GM15510 (cell line): ENCODE measurements at regions not wholly inside any gene's neighbourhood (a gene's known extent, or its start where the extent isn't known, plus 50 kb on each side); places are given as distances from the start of the nearest gene placed in this dataset.

Experiments used
- POLR2A ChIP-seq: IDR thresholded peaks from 3 replicates; pipeline ENCODE4 v1.6.1; 2011; ENCODE audit warnings: borderline replicate concordance; ENCODE audit not compliant: insufficient read length; ENCODE audit errors: extremely low read depth

DNA sequence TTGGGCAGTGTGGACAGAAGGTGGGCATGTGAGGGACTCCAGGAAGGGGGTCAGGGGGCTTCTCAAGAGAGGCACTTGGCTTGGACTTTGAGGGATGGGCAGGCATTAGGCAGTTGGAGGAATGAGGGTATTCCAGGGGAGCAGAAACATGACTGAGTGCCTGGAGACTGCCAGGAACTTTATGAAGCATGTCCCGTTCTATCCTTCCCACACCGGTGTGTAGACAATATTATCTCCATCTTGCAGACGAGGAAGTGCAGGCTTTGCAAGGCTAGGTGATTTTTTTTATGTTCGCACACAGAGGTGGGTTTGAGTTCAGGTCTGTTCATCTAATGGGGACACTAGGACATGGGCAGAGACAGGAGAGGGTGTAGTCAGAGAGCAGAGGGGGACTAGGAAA lies 162.7 kb downstream of the RPS24 start:
- no peak for TF ChIP-seq POLR2A

DNA sequence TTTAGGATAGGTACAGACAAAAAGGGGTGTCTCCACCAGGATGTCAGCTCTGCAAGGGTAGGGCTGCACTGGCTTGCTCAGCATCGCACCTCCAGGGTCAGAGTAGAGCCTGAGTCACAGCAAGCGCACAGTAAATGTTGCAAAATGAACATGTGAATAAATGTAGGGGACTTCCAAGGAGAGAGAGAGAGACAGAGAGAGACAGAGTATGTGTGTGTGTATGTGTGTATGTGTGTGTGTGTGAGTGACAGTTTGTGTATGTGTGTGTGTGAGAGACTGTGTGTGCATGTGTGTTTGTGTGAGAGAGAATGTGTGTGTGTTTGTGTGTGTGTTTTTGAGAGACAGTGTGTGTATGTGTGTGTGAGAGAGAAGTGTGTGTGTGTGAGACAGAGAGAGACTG lies 163.3 kb downstream of the RPS24 start:
- TF ChIP-seq POLR2A: no peak

DNA sequence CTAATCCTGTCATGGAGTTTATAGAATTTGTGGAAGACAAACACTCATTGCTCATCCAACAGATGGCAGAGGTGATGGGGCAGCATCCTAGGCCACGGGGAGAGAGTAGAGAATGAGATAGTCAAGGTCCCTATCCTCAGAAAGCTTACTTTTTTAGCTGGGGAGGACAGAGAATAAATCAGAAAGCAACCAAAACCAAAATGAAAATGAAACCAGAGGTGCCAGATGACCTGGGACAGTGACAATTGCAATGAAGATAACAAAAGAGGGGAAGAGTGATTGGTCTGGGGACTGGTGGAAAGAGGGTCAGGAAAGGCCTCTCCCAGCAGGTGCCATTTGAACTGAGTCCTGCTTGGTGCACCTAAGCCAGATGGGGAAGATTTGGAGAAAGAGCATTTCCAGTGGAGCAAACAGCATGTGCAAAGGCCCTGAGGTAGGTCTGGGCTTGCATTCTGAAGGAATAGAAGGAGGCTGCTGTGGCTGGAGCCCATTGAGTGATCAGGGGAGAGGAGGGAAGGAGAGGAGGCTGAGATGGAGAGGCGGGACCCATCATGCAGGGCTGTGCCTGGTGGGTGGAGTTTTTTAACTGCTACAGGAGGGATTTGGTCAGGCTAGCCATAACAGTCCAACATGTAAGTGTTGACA lies 164.1 kb downstream of the RPS24 start:
- TF ChIP-seq POLR2A: no peak

DNA sequence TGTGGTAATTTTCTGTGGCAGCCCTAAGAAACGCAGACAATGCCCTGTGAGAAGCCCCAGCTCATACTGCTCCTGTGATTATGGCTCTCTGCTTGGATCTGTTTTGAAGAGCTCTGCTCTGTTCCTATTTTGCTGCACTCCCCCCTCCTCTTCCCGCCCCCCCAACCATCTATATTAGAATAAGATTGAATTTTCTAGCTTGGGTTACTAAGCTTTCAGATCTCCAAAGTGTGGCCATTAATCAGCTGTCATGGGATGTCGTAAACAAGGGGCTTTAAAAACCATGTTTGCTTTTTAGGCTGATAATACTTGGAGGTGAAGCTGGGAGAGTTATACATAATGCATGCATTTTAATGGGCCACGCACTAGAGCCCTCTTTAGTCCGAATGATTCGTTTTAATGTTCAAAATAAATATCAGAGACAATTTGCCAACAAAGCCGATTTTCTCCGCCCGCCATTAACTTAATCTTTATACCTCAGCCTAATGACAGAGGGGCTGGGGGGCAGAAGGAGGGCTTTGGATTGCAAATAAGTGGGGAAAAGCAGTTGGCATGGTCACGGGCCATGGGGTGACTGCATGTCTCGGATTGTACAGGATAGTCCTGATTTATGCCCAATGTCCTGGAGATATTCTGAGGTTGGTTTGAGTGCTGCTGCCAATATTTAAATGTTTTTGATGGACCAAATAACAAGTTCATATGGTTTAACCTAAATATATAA lies 165.5 kb downstream of the RPS24 start:
- TF ChIP-seq POLR2A: no peak

DNA sequence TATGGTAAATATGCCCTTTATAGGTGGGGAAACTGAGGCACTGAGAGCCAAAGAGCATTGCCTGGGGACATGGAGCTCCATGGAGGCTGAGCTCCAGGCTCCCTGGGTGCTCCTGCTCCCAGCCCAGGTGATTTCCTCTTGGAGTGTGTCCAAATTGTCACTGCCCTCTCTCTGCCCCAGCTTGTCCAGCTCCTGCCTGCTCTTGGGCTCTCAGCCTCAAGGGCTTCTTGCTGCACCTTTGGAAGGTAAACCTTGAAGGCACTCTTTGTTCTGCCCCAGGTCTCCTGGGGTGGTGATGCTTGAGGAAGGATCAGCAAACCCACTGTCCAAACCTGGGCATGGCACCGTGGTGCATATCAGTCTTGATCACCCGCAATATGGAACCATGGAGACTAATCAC lies 166.1 kb downstream of the RPS24 start:
- no peak for TF ChIP-seq POLR2A

DNA sequence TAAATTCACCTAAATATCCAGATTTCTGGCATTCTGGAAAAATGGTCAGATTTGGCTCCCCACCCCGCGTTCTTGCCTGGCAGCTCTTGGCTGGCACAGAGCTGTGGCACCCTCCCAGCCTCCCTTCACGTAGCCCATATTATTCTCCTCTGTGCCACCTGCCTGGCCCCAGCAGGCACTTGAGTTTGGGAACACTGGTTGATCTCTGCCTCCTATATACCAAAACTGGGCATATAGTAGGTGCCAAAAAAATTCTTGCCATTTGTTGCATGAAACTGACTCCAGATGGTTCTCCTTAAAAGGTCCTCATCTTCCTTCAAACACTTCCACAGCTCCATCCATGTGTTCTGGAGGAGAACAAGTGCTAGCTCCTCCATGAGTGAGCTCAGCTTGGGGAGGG lies 167.0 kb downstream of the RPS24 start:
- no peak for TF ChIP-seq POLR2A

DNA sequence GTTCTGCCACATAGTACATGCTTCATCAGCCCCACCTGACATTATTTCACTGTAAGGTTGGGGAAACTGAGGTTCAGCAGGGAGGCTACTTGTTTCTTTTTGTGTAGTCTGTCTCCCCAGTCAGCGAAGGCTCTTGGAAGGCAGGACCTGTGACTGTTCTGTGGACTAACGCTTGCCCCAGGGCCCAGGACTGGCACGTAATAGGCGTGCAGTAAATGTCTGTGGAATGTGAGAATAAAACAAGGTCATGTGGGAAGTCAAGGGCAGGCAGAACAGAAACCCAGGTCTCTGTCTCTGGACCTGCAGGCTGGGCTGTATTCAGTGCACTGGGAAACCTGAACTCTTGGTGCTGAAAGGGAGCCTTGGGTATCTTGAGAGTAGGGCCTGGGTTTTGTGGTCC lies 168.7 kb downstream of the RPS24 start:
- TF ChIP-seq POLR2A: no peak

DNA sequence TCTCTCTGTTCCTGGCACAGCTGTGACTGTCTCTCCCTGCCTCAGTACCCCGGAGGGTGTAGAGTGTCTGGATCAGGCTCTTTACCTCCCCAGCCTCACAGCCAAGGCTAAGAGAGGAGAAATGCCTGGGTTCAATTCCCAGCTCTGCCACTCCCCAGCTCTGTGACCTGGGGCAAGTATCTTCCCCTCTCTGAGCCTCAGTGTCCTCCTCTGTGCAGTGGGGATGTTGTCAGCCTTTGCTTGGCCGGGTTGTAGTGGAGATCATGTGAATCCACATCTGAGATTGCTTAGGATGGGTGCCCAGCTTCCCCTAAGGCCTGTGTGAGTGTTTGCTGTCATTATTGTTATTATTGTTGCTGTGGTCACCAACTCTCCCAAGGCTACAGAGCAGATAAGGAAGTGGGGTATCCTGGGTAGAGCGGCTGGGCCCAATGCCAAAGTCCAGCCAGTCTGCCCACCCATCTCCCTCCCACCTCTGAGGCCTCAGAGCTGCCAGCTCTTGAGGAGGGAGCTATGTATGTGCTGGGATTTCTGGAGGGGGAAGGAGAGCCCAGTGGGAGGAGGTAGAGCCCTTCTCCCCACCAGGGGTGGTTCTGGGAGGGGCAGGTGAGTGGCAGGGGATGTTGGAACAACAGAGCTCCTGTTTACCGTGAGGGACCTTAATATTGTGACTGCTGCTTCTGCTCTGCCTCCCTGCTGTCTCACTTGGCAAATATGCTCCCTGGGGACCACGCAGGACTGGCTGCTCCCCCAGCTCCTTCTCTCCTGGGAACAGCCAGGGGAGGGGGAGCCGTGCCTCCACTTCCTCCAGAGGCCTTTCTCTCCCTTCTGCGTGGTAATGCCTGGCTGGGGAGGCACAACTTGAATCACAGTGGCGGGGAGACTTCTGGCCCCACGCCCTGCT lies 170.5 kb downstream of the RPS24 start:
- no peak for TF ChIP-seq POLR2A

DNA sequence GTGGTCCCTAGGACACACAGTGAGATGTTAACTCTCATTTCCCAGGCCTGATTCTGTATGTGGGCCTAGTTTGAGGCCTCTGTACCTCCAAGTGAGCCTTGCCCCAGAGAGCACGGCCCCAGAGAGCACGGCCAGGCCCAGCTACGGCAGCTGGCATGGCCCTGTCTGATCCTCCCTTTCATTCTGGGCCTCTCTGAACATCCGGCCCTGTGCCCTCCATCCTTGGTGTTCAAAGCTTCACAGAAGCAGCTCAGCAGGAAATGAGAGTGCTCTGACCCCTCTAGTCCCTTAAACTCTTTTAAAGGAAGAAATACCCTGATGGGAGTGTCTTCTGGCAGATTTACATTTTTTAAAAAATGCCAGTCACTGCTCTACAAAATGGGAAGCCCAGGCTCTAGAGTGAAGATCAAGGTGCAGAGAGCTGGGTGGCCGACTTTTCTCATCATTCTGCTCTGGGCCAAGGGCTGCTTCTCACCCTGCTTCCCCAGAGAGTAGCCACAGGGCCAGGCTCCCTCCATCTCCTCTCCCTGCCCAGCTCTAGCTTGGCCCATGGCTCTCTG lies 171.9 kb downstream of the RPS24 start:
- TF ChIP-seq POLR2A: no peak

DNA sequence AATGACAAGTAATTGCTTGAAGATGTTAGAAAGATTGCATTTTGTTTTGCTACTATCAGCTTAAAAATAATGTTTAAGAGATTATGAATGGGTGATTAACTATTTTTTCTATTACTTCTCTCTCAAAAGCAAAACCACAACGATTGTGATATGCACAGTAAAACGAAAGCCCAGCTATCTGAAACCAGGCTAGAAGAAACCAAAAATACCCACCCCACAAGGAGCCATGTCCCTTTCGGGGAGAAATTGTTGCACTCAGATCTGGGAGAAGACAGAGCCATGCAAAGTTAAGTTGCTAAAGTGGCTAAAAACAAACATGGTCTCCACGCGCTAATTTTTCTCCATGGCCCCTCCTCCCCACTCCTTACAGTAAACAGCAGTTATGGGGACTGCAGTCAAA lies 173.6 kb downstream of the RPS24 start:
- no peak for TF ChIP-seq POLR2A

DNA sequence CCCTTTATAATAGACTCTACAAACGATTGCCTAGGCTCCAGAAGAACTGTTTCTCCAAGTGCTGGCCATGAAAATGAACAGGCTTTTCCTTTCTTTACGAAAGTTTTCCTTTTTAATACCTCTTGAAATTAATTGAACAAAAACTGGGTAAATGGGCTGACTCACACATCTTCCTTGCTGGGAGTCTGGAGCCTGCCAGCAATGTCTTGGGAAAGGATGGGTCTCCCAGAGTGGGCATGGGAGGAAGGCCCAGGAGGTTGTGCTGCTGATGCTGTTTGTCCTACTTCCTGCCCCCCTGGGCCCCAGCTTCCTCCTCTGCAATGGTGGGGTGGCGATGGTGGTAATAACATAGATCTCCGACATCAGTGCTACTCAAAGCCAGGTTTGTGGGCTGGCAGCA lies 174.1 kb downstream of the RPS24 start:
- TF ChIP-seq POLR2A: no peak

DNA sequence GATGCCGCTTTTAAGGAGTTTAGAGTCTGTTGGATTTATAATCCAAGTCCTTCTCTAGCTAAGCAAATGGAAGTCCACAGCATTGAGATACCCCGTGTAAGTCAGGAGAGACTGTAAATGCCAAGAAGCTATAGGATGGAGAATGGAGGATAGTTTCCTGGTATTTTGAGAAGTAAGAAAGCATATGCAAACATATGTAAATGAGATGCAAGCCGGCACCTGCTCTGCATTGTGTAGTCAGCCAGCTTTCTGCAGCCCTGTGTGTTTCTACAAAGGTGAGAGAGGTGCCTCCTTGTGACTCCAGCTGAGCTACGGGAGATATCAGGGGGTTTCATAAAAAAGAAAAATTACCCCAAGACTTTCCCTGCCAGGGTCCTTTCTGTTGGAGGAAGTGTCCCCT lies 176.3 kb downstream of the RPS24 start:
- no peak for TF ChIP-seq POLR2A

DNA sequence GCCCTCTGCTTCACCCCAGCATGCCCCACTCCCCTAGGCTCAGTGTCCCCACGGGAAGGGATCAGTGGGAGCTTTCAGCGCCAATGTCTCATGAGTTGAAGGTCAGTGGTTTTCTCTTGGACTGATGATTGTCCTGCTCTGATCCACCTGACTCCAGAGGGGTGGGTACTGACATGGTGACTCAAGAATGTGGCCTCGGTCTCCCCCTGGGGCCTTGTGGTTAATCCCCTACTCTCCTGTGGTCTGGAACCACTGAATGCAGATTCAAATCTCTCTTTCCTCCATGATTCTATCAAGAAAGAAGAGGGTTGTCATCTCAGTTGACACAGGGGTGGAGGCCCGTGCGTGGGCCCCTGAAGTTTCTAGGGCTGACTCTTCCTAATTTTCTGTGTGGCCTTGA lies 176.9 kb downstream of the RPS24 start:
- TF ChIP-seq POLR2A: no peak

DNA sequence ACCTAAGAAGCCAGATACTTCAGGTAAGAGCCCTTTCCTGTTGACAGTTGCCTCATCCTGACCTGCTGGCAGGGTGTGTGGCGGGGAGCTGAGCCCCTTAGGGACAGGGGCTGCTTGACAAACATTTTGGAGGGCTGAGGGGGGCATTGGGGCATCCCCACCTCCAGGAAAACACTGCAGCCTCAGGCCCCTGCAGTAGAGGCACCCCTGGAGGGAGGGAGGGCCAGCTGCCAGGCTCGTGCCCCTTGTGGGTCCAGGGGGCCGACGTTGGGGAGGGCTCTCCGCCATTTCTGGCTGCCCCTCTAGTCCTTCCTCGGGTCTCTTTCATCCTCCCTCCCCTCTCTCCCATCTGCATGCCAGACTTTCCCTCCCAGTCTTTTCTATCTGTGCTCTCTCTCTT lies 177.3 kb downstream of the RPS24 start:
- TF ChIP-seq POLR2A: no peak

DNA sequence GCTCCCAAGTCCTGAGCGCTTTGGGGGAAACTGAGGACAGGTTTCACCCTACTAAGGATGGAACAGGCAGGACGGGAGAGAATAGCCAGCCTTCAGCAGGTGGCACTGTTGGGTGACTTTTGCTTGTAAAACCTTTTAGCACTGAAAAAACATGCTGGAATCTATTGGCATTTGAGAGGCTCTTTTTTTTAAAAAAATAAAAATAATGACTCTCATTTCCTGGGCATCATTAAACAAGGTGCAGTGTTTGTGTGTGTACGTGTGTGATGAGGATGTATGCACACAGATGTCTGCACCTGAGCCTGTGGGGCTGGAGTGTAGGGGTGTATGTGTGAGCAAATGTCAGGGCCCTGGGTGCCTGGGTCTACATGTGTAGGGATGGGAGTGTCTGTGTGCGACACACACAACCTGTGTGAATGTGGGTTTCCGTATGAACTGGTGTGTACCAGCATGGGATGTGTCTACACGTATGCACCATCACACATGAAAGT lies 177.9 kb downstream of the RPS24 start:
- no peak for TF ChIP-seq POLR2A
